ENCODE measurements at regions not wholly inside any gene's neighbourhood (a gene's known extent, or its start where the extent isn't known, plus 50 kb on each side); places are given as distances from the start of the nearest gene placed in this dataset.

DNA sequence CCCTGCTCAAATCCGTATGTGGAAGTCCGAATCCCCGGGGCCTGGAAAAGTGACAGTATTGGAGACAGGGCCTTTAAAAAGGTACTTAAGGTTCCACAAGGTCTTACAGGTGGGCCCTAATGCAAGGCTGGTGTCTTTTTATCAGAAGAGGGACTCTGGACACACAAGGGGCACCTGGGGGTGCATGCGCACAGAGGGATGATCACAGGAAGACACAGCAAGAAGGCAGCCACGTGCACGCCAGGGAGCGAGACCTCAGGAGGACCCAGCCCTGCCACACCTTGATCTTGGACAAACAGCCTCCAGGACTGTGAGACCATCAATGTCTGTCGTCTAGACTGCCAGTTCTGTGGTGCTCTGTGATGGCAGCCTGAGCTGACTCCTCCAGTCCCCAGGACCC, 96.5 kb downstream of the SHANK2 start:
- TF ChIP-seq, protein P1, sequence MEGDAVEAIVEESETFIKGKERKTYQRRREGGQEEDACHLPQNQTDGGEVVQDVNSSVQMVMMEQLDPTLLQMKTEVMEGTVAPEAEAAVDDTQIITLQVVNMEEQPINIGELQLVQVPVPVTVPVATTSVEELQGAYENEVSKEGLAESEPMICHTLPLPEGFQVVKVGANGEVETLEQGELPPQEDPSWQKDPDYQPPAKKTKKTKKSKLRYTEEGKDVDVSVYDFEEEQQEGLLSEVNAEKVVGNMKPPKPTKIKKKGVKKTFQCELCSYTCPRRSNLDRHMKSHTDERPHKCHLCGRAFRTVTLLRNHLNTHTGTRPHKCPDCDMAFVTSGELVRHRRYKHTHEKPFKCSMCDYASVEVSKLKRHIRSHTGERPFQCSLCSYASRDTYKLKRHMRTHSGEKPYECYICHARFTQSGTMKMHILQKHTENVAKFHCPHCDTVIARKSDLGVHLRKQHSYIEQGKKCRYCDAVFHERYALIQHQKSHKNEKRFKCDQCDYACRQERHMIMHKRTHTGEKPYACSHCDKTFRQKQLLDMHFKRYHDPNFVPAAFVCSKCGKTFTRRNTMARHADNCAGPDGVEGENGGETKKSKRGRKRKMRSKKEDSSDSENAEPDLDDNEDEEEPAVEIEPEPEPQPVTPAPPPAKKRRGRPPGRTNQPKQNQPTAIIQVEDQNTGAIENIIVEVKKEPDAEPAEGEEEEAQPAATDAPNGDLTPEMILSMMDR (IDR thresholded peaks at IDR 0.05 in 8 of 11, conservative IDR thresholded peaks at IDR 0.05 in 3 of 11), result no peak
- no peak for TF ChIP-seq POLR2AphosphoS5 (IDR thresholded peaks at IDR 0.05)
